ENCODE measurements at regions not wholly inside any gene's neighbourhood (a gene's known extent, or its start where the extent isn't known, plus 50 kb on each side); places are given as distances from the start of the nearest gene placed in this dataset.

DNA sequence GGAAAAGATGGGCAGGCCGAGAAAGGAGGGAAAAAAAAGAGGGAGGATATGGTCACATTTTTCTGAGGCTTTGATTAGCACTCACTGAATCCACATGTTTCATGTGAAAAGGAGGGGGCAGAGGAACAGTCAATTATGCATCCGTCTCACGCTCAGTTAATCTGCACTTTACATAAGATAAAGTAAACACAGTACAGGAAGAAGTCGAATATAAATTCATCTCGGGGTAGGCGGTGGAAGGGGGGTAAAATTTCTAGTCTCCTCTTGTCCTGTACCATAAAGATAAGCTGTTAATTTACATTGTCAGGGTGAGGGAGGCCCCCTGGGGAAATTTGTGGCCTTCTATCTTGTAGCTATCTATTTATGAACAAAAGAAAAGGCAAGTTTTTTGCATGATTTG lies 73.1 kb upstream of the CES5A start:
- no peak for DNase-seq (ENCODE audit: low read depth in 3 of 3, low spot score in 1 of 3)

DNA sequence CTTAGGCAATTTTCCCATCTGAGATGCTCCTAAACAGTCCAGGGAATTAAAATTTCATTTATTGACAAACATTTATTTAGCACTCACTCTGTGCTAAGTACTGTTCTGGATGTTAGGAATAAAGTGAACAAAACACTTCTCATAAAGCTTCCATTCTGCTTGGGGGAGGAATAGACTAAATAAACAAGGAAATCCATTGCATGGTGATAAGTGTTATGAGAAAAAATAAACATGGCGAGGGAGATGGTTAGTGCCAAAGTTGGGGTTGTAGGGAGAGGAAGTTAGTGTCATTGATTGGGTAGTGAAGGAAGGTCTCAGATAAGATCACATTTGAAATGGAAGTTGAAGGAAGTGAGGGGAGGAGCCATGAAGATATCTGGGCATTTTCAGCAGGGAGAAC lies 72.2 kb upstream of the CES5A start:
- DNase-seq (ENCODE audit: low read depth in 3 of 3, low spot score in 1 of 3) = no peak

DNA sequence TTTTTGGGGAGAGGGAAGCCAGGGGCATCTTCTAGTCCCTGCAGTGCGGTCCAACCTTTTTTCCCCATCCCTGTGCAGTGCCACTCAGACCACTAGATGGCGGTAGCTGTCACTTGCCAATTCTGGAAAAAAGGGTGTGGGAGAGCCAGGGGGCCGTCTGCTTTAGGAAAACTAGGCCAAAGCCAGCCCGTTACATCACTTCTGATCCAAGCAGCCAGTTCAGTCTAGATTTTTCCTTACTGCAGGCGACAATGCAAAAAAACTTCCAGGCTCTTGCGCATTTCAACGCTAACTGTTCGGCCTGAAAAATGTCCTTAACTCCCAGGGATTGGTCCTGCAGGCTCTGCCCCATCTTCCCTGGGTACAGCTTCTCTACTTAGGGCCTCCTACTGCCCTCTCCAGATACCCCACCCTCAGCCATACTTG lies 69.2 kb upstream of the CES5A start:
- DNase-seq (ENCODE audit: low read depth in 3 of 3, low spot score in 1 of 3) = peak in 2 of 3 donors; percentile 9 to 37

DNA sequence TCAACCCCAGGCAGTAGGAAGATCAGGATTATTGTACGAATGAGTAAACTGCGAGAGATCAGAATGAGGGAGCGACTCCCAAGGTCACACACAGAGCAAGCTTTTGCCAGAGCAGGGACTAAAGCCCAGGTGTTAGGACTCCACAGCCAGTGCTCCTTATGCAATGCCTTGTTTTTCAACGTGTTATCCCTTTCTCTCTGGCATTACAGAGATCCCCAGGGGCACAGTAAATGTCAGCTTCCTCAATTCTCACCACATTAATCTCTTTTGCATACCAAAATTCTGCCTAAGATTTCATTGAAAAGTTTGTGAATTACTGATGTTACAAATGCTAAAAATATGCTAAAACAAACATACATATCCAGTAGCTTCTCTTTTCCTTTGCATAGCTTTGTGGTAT lies 68.1 kb upstream of the CES5A start:
- DNase-seq (ENCODE audit: low read depth in 3 of 3, low spot score in 1 of 3) = no peak

DNA sequence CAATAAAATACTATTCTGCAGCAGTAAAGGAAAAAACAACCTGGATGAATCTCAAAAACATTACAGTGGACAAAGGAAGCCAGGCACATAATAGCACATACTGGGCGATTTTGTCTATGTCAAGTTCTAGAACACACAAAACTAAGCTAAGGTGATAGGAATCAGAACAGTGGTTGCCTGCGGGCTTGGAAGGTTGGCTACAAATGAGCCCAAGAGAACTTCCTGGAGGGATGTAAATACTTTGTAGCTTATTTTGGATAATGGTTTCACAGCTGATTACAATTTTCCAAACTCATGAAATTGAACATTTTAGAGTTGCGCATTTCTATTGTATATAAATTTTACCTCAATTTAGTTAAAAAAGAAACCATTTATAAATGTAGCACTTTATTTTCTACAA lies 67.6 kb upstream of the CES5A start:
- no peak for DNase-seq (ENCODE audit: low read depth in 3 of 3, low spot score in 1 of 3)

DNA sequence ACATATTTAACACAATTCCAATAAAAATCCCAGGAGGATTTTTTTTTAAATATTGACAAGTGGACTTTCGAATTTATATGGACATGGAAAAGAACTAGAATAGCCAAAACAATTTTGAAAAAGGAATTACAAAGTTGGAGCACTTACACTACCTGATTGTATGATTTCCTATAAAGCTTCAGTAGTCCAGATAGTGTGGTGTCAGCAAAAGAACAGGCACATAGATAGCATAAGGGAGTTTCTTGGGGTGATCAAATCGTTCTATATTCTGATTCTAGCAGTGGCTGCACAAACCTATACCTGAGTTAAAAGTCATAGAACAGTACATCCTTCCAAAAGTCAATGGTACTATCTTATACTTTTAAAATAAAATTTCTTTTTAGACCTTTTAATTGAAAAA lies 66.4 kb upstream of the CES5A start:
- DNase-seq (ENCODE audit: low read depth in 3 of 3, low spot score in 1 of 3) = no peak

DNA sequence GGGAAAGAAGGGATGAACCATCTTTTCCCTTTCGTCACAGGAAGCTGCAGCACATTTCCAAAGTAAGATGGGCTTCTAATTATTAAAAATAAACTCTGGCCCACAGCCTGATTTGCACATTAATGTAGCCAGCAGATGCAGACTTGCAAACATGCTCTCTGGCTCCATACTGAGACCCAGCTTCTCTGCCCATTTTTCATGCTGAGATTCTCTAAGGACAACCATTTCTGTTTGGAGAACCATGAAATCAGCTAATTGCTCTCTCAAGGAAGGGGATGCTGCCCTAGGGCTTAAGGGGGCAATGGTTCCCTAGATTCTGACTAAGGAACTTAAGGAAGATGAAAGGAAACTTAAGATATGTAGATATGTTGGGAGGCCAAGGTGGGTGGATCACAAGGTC lies 63.0 kb upstream of the CES5A start:
- DNase-seq (ENCODE audit: low read depth in 3 of 3, low spot score in 1 of 3) = no peak

DNA sequence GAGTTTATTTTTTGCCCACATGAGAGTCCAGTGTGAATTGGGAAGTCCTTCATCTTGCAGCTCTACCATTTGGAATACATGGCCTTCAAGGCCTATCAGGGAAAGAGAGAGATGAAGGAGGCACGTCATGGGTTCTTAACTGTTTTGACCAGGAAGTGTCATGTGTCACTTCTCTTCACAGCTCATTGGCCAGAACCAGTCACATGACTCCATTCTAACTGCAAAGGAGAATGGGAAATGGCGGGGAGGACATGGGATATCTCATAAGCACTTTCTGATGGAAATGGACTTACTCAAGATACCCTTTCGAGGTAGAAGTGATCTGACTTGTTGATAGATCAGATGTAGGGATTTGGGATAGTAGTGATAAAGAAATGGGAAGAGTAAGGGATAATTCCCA lies 57.9 kb upstream of the CES5A start:
- DNase-seq (ENCODE audit: low read depth in 3 of 3, low spot score in 1 of 3) = no peak

DNA sequence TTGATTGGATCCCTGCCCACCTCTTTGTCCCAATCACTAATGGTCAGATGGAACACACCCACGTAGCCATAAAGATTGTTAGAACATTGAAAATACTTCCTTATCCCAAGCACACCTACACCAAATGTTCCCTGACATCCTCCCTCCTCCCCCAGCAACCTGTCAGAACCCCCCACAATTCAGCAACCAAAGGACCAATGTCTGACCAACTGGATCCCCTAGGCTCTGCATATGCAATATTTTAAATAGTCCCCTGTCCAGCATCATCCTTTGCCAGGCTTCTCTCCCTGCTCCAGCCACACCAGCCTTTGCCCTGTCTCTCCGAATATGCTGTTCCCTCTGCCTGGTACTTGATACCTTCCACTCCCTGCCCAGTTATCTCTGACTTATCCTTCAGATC lies 54.9 kb upstream of the CES5A start:
- DNase-seq (ENCODE audit: low read depth in 3 of 3, low spot score in 1 of 3) = no peak

DNA sequence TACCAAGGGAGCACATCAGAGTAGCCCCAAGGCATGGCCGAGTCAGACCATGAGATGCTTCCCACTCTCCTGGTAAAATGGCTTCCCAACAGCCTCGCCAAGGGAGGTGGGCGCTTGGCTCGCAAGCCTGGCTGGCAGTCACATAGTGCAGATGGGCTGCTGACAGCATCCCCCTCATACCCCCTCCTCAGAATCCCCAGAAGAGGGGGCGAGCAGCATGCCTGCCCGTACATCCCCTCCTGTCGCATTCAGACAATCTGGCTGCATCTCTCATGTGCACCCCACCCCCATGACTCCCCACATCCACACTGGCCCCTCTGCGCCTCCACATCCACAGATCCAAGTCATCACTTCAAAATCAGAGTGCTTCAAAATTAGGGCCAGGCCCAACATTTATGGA lies 54.0 kb upstream of the CES5A start:
- no peak for DNase-seq (ENCODE audit: low read depth in 3 of 3, low spot score in 1 of 3)

DNA sequence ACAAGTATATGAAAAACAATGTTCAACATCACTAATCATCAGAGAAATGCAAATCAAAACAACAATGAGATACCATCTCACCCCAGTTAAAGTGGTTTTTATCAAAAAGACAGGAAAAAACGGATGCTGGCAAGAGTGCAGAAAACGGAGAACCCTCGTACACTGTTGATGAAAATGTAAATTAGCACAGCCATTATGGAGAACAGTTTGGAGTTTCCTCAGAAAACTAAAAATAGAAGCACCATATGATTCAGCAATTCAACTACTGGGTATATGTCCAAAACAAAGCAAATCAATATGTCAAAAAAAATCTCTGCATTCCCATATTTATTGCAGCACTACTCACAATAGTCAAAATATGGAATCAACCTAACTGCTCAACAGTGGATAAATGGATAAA lies 50.1 kb upstream of the CES5A start:
- DNase-seq (ENCODE audit: low read depth in 3 of 3, low spot score in 1 of 3) = no peak

All from stimulated activated CD4-positive, alpha-beta T cell treated with anti-CD3 and anti-CD28 coated beads, TNF-alpha, amount 100 ng/mL, for 1 hour (primary cell).